Loucy (cell line): ENCODE measurements at regions not wholly inside any gene's neighbourhood (a gene's known extent, or its start where the extent isn't known, plus 50 kb on each side); places are given as distances from the start of the nearest gene placed in this dataset.

ENCODE experiments used
- CTCF ChIP-seq: fragments of 200-600 bp; sonication (generic); conservative IDR thresholded peaks from 2 replicates; pipeline ENCODE4 v1.5.1; 2014; ENCODE audit warnings: mild to moderate bottlenecking, antibody characterized with exemption, low read length
- EZH2phosphoT487 ChIP-seq: fragments of 200-600 bp; IDR thresholded peaks from 2 replicates; pipeline ENCODE4 v1.6.1; 2018; ENCODE audit warnings: antibody characterized with exemption, mild to moderate bottlenecking, moderate library complexity, borderline replicate concordance

- no peak for TF ChIP-seq CTCF
- no peak for TF ChIP-seq EZH2phosphoT487
These were observed 73.4 kb upstream of the PRR23C start for GRCh38 chr3:139117883-139118760.
